Stimulated activated naive CD8-positive, alpha-beta T cell treated with anti-CD3 and anti-CD28 coated beads, Interleukin-15, Interleukin-2, amounts not matched to agents 100 ng/mL and 50 ng/mL, for 24 hours (primary cell): ENCODE measurements at regions not wholly inside any gene's neighbourhood (a gene's known extent, or its start where the extent isn't known, plus 50 kb on each side); places are given as distances from the start of the nearest gene placed in this dataset.
"Not testable (repeated sequence)": the region's sequence is repeated elsewhere in the genome, so short reads cannot be mapped to it uniquely, and the experiment has no call there.

Experiments
- H3K27ac Mint-ChIP-seq: one replicate; pipeline ENCODE4 v1.8.0; 2021; ENCODE audit warnings: mild to moderate bottlenecking, mixed read lengths
- H3K27me3 Mint-ChIP-seq: one replicate; pipeline ENCODE4 v1.8.0; 2021; ENCODE audit warnings: mixed read lengths
- H3K36me3 Mint-ChIP-seq: one replicate; pipeline ENCODE4 v1.8.0; 2021; ENCODE audit warnings: low read depth, mixed read lengths
- H3K4me1 Mint-ChIP-seq: one replicate; pipeline ENCODE4 v1.8.0; 2021; ENCODE audit warnings: low read depth, mixed read lengths
- H3K4me3 Mint-ChIP-seq: one replicate; pipeline ENCODE4 v1.8.0; 2021; ENCODE audit warnings: mild to moderate bottlenecking, mixed read lengths
- H3K9me3 Mint-ChIP-seq: one replicate; pipeline ENCODE4 v1.8.0; 2021; ENCODE audit warnings: mixed read lengths

DNA sequence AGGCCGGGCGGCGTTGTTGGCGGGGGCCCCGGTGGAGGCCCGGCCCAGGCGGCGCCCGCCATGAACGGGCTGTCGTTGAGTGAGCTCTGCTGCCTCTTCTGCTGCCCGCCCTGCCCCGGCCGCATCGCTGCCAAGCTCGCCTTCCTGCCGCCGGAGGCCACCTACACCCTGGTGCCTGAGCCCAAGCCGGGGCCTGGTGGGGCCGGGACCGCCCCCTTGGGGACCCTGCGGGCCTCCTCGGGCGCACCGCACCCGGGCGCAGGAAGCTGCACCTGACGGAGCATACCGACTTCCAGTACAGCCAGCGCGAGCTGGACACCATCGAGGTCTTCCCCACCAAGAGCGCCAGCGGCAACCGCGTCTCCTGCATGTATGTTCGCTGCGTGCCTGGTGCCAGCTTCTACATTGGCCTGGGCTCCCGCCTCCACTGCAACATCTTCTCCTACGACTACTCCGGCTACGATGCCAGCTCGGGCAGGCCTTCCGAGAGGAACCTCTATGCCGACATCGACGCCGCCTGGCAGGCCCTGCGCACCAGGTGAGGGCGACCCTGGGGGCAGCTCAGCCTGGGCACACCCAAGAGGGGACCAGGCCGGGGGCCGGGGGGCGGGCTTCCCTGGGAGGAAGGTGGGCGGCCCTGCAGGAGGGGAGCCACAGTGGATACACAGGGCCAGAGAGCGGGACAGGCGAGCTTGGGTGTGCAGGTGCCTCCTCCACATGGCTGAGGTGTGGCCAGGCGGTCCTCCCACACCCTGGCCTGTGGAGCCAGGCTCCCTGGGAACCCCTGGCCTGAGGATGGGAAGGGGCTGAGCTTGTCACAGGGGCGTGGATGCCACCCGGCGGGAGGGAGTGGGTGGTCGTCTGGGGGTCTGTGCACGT, 201.6 kb downstream of the USP22 start:
- H3K9me3 Mint-ChIP-seq, H3K4me1 Mint-ChIP-seq, H3K36me3 Mint-ChIP-seq, H3K27ac Mint-ChIP-seq: not testable (repeated sequence)
- peaks cover 29% of the 10 kb centered on the region for H3K27me3 Mint-ChIP-seq
- H3K4me3 Mint-ChIP-seq = peak overlapping the region; percentile 56

- H3K36me3 Mint-ChIP-seq, H3K4me1 Mint-ChIP-seq, H3K4me3 Mint-ChIP-seq, H3K9me3 Mint-ChIP-seq, H3K27ac Mint-ChIP-seq: not testable (repeated sequence)
- peaks cover 26% of the 10 kb centered on the region for H3K27me3 Mint-ChIP-seq
These were observed 200.8 kb downstream of the USP22 start for GRCh38 chr17:20842012-20842411.

GRCh38 chr17:20843261-20843660, 199.6 kb downstream of the USP22 start:
- not testable (repeated sequence) for H3K4me3 Mint-ChIP-seq, H3K27ac Mint-ChIP-seq, H3K36me3 Mint-ChIP-seq, H3K9me3 Mint-ChIP-seq, H3K4me1 Mint-ChIP-seq
- peaks cover 29% of the 10 kb centered on the region for H3K27me3 Mint-ChIP-seq

- not testable (repeated sequence) for H3K4me1 Mint-ChIP-seq, H3K27ac Mint-ChIP-seq, H3K9me3 Mint-ChIP-seq, H3K36me3 Mint-ChIP-seq
- H3K4me3 Mint-ChIP-seq = peak overlapping the region; percentile 62
- H3K27me3 Mint-ChIP-seq = peaks cover 28% of the 10 kb centered on the region
These were observed 198.8 kb downstream of the USP22 start for GRCh38 chr17:20843799-20844553.

DNA sequence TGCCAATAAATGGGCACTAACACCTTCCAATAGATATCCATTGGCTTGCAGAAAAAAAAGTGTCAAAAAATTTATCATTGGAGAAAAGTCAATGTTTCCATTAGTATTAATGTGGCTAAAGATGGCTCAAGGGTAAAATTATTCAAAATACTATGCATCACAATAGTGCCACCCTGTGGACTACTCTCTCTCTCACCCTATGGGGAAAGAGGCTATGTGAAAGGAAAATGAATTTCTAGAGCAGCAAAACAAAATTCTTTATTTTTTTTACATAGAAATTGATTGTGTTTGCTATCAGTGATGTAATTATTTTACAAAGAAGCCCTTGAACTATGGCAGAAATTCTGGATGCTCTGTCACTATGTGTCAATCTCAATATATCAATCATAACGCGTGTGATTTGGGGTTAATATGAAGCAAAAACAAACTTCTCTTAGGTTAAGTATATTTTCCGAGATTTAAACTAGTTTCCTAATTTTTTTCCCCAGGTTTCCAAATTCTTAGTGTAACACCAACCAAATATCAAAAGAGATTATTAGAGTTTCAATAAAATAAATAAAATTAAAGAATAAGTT, 193.9 kb downstream of the USP22 start:
- not testable (repeated sequence) for H3K9me3 Mint-ChIP-seq, H3K27ac Mint-ChIP-seq, H3K4me3 Mint-ChIP-seq, H3K36me3 Mint-ChIP-seq, H3K4me1 Mint-ChIP-seq
- peaks cover 21% of the 10 kb centered on the region for H3K27me3 Mint-ChIP-seq

GRCh38 chr17:20851591-20852238, 191.1 kb downstream of the USP22 start:
- H3K4me1 Mint-ChIP-seq, H3K9me3 Mint-ChIP-seq, H3K36me3 Mint-ChIP-seq, H3K27ac Mint-ChIP-seq: not testable (repeated sequence)
- Mint-ChIP-seq H3K27me3 (peaks cover 26% of the 10 kb centered on the region), H3K4me3 (peak overlapping the region; percentile 61)

DNA sequence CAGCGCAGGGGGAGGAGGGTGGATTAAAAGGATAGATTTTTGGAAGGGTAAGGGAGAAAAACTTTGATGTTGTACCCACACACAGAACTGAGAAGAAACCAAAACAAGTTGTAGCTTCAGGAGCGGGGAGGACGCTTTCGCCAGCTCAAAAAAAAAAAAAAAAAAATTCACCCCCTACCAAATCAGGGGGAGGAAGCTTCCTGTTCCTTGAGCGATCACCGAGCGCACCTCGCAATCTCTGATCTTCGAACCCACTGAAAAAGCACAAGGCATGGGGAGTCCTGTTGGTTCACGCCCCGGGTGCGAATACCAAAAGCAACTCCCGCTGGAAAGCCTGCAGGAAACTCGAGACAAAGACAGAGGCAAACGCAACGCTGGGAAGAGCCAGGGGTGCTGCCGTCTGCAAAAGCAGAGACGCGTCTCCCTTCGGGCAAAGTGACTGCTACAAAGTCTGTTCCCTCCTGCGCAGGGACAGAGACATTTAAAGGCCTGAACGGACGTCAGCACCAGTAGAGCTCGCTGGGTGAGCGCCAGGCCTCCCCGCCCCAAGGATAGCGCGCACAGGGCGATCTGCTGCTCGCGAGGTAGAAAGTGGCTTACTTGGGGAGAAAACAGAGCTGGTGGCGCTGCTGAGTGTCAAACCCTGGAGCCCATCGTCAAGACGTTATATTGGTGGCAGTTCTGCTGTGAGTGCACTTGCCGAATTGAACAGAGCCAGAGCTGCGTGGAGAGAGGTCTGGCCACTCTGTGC, 190.4 kb downstream of the USP22 start:
- H3K27ac Mint-ChIP-seq = no peak overlapping the region
- H3K36me3 Mint-ChIP-seq = no peaks in the 10 kb centered on the region
- peak overlapping the region; percentile 61 for H3K4me3 Mint-ChIP-seq
- H3K4me1 Mint-ChIP-seq = peaks cover 7% of the 10 kb centered on the region
- H3K9me3 Mint-ChIP-seq = no peaks in the 10 kb centered on the region
- peaks cover 28% of the 10 kb centered on the region for H3K27me3 Mint-ChIP-seq

GRCh38 chr17:20852990-20853370, 189.8 kb downstream of the USP22 start:
- Mint-ChIP-seq H3K27ac (no peak overlapping the region), H3K9me3 (no peaks in the 10 kb centered on the region), H3K27me3 (peaks cover 26% of the 10 kb centered on the region), H3K4me3 (peak overlapping the region; percentile 61), H3K36me3 (no peaks in the 10 kb centered on the region), H3K4me1 (peaks cover 7% of the 10 kb centered on the region)

DNA sequence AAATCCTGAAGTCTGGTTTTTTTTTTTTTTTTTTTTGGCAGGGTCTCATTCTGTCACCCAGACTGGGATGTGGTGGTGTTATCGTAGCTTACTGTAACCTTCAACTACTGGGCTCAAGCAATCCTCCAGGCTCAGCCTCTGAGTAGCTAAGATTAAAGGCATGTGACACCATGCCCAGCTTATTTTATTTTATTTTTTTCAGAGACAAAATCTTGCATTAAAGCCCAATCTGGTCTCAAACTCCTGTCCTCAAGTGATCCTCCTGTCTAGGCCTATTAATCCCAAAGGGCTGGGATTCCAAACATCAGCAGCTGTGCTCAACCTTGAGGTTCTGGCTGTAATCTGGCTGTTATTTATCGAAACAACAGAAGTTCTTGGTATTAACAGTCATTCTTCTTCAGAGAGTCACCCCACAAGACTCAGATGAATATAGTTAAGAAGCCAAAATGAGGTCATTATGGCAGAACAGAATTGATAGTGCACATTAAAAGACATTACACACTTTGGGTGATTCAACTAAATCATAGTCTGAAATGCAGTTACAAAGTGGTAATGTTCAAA, 186.8 kb downstream of the USP22 start:
- H3K36me3 Mint-ChIP-seq, H3K9me3 Mint-ChIP-seq, H3K27ac Mint-ChIP-seq, H3K4me3 Mint-ChIP-seq, H3K4me1 Mint-ChIP-seq: not testable (repeated sequence)
- peaks cover 13% of the 10 kb centered on the region for H3K27me3 Mint-ChIP-seq

DNA sequence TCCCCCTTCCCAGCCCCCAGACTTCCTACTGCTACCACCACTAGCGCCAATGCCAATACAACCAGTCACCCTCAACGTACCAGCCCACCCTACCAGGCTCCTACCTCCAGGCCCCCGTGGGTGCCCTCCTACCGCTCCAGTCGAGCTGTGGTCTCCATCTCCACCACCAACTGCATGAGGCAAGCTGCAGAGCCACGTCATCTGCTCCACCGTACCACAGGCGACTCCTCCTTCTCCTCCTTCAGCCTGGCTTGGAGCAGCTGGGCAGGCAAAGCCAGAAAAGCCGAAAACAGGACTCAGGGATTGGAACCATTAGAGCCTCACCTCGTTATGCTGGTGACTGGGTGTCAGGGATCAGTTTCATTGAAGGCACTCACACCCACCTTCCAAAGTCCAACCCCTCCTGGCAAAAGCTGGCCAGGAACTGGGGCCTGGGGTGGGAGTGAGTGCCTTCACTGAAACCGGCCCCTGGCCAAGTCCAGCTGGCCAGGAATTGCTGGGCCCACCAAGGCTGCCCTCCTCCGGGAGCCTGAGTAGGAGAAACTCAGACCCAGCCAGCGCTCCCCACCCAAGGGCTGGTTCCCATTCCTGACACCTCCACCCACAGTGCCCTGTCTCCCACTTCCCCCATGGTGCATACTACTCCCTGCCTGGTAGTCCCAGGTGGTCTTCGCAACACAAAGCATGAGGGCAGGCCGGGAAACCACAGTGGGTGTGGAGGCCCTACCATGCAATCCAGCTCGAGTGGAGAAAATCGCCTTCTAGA, 176.2 kb downstream of the USP22 start:
- H3K27me3 Mint-ChIP-seq = peaks cover 17% of the 10 kb centered on the region
- not testable (repeated sequence) for H3K4me3 Mint-ChIP-seq, H3K4me1 Mint-ChIP-seq, H3K9me3 Mint-ChIP-seq, H3K27ac Mint-ChIP-seq, H3K36me3 Mint-ChIP-seq

DNA sequence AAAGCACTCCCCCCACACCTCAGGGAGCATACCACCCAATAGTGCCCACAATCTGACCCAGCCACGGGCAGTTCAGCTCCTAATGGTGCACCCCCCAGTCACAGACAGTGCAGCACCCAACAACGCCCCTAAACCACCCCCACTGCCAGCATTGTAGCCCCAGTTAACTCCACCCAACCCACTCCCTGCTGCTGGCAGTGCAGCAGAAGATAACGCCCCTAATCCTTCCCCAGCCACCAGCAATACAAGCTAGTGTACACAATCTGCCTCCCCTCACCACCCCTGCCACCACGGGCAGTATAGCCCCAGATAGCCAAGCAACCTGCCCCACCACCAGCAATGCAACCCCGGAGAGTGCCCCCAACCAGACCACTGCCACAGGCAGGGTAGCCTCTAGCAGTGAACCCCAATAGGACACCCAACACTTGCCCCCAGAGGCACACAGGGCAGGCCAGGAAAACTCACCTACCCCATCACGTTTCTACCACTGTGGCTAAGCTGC, 175.3 kb downstream of the USP22 start:
- not testable (repeated sequence) for H3K27ac Mint-ChIP-seq, H3K4me3 Mint-ChIP-seq, H3K36me3 Mint-ChIP-seq, H3K9me3 Mint-ChIP-seq, H3K4me1 Mint-ChIP-seq
- peaks cover 14% of the 10 kb centered on the region for H3K27me3 Mint-ChIP-seq

- H3K36me3 Mint-ChIP-seq, H3K4me3 Mint-ChIP-seq, H3K4me1 Mint-ChIP-seq, H3K9me3 Mint-ChIP-seq, H3K27ac Mint-ChIP-seq: not testable (repeated sequence)
- peaks cover 17% of the 10 kb centered on the region for H3K27me3 Mint-ChIP-seq
These were observed 174.7 kb downstream of the USP22 start for GRCh38 chr17:20867938-20868661.

- not testable (repeated sequence) for H3K4me3 Mint-ChIP-seq, H3K27ac Mint-ChIP-seq, H3K4me1 Mint-ChIP-seq, H3K36me3 Mint-ChIP-seq, H3K9me3 Mint-ChIP-seq
- H3K27me3 Mint-ChIP-seq = peaks cover 17% of the 10 kb centered on the region
These were observed 174.2 kb downstream of the USP22 start for GRCh38 chr17:20868662-20869007.
